GM19240 (cell line): ENCODE measurements at regions not wholly inside any gene's neighbourhood (a gene's known extent, or its start where the extent isn't known, plus 50 kb on each side); places are given as distances from the start of the nearest gene placed in this dataset.

Experiments
- DNase-seq: peaks from one replicate; pipeline ENCODE4 v3.0.0; 2011; ENCODE audit warnings: low spot score; ENCODE audit not compliant: insufficient read length

- DNase-seq: no peak
Observed at GRCh38 chr3:21357241-21357640, 393.8 kb downstream of the ZNF385D start.

GRCh38 chr3:21356402-21356801 lies 394.6 kb downstream of the ZNF385D start:
- DNase-seq: no peak

GRCh38 chr3:21345382-21345976 lies 405.5 kb downstream of the ZNF385D start:
- DNase-seq: no peak

- DNase-seq: no peak
Observed at GRCh38 chr3:21331857-21332256, 419.2 kb downstream of the ZNF385D start.

GRCh38 chr3:21331321-21331720 lies 419.7 kb downstream of the ZNF385D start:
- DNase-seq: no peak

- DNase-seq: no peak
Observed at GRCh38 chr3:21330293-21330692, 420.7 kb downstream of the ZNF385D start.

GRCh38 chr3:21328711-21329390 lies 422.2 kb downstream of the ZNF385D start:
- DNase-seq: no peak

- DNase-seq: no peak
Observed at GRCh38 chr3:21326704-21327475, 424.1 kb downstream of the ZNF385D start.

- DNase-seq: no peak
Observed at GRCh38 chr3:21314688-21315087, 436.3 kb downstream of the ZNF385D start.

GRCh38 chr3:21310891-21311290 lies 440.1 kb downstream of the ZNF385D start:
- DNase-seq: no peak

GRCh38 chr3:21310161-21310560 lies 440.8 kb downstream of the ZNF385D start:
- DNase-seq: no peak

- DNase-seq: no peak
Observed at GRCh38 chr3:21297304-21297703, 453.7 kb downstream of the ZNF385D start.

- no peak for DNase-seq
Observed at GRCh38 chr3:21294768-21295167, 456.2 kb downstream of the ZNF385D start.

GRCh38 chr3:21292971-21293370 lies 458.0 kb downstream of the ZNF385D start:
- no peak for DNase-seq

GRCh38 chr3:21290557-21290956 lies 460.5 kb downstream of the ZNF385D start:
- DNase-seq: no peak

GRCh38 chr3:21274079-21274571 lies 476.9 kb downstream of the ZNF385D start:
- no peak for DNase-seq

GRCh38 chr3:21273259-21274025 lies 477.6 kb downstream of the ZNF385D start:
- DNase-seq: no peak

GRCh38 chr3:21271606-21272016 lies 479.4 kb downstream of the ZNF385D start:
- DNase-seq: no peak

- no peak for DNase-seq
Observed at GRCh38 chr3:21269882-21270281, 481.1 kb downstream of the ZNF385D start.

GRCh38 chr3:21260507-21260906 lies 490.5 kb downstream of the ZNF385D start:
- no peak for DNase-seq

GRCh38 chr3:21259896-21260295 lies 491.1 kb downstream of the ZNF385D start:
- DNase-seq: no peak

GRCh38 chr3:21256932-21257331 lies 494.1 kb downstream of the ZNF385D start:
- DNase-seq: no peak
